ENCODE measurements at regions not wholly inside any gene's neighbourhood (a gene's known extent, or its start where the extent isn't known, plus 50 kb on each side); places are given as distances from the start of the nearest gene placed in this dataset.

DNA sequence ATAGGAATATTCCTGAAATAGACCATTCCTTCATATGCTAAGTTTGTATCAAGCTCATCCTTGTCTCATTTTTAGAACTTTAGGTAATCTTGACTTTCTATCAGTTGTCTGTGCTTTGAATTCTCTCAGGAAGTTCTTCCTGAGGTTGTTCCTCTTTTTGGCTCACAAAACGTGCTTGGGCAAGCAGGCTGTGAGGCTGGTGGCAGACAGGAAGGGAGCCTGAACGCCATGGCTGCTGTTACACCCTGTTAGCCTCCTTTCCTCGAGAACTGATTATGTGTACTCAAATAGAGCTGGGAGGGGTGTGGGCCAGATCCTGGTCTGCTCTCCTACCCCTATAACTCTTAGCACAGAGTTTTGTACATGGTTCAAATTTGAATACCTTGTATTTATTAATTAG, 136.4 kb upstream of the CELF4 start:
- TF ChIP-seq POLR2A (IDR thresholded peaks at IDR 0.05) = no peak
- TF ChIP-seq, protein P1, sequence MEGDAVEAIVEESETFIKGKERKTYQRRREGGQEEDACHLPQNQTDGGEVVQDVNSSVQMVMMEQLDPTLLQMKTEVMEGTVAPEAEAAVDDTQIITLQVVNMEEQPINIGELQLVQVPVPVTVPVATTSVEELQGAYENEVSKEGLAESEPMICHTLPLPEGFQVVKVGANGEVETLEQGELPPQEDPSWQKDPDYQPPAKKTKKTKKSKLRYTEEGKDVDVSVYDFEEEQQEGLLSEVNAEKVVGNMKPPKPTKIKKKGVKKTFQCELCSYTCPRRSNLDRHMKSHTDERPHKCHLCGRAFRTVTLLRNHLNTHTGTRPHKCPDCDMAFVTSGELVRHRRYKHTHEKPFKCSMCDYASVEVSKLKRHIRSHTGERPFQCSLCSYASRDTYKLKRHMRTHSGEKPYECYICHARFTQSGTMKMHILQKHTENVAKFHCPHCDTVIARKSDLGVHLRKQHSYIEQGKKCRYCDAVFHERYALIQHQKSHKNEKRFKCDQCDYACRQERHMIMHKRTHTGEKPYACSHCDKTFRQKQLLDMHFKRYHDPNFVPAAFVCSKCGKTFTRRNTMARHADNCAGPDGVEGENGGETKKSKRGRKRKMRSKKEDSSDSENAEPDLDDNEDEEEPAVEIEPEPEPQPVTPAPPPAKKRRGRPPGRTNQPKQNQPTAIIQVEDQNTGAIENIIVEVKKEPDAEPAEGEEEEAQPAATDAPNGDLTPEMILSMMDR (IDR thresholded peaks at IDR 0.05) = no peak

Data from testis (tissue), 2 donors.